ENCODE measurements at regions not wholly inside any gene's neighbourhood (a gene's known extent, or its start where the extent isn't known, plus 50 kb on each side); places are given as distances from the start of the nearest gene placed in this dataset.

DNA sequence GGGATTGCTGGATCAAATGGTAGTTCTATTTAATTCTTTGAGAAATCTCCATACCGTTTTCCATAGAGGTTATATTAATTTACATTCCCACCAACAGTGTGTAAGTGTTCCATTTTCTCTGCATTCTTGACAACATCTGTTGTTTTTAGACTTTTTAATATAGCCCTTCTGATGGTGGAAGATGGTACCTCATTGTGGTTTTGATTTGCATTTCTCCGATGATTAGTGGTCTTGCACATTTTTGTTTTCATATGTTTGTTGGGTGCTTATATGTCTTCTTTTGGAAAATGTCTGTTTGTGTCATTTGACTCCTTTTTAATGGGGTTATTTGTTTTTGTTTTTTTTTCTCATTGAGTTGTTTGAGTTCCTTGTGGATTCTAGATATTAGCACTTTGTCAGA lies 75.3 kb upstream of the PUDP start:
- no peak for DNase-seq (ENCODE audit: low spot score)
- no peak for TF ChIP-seq CTCF (IDR thresholded peaks at IDR 0.05; ENCODE audit: extremely low read depth, missing control alignments)

DNA sequence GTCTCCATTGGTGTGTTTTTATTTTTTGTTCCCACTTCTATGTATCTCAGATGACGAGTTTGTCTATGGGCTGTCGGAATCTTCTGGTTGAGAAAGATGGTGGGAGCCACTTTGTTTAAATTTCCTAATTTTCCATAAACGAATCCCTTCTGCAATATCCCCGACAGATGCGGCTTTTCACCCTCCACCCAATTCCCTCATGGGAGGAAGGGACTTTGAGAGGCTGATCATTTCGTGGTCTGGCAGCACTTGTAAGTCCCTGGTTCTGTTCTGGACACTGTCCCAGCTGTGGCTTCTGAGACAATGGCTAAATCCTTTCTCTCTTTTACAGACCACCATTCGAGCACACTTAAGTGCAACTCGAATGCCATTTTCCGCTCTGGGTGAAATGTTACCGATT lies 72.2 kb upstream of the PUDP start:
- DNase-seq (ENCODE audit: low spot score) = no peak
- no peak for TF ChIP-seq CTCF (IDR thresholded peaks at IDR 0.05; ENCODE audit: extremely low read depth, missing control alignments)

- TF ChIP-seq CTCF (IDR thresholded peaks at IDR 0.05; ENCODE audit: extremely low read depth, missing control alignments) = no peak
- DNase-seq (ENCODE audit: low spot score) = no peak
These were observed 71.3 kb upstream of the PUDP start for GRCh38 chrX:7219153-7219705.

- DNase-seq (ENCODE audit: low spot score) = no peak
- TF ChIP-seq CTCF (IDR thresholded peaks at IDR 0.05; ENCODE audit: extremely low read depth, missing control alignments) = no peak
These were observed 70.6 kb upstream of the PUDP start for GRCh38 chrX:7218321-7219152.

DNA sequence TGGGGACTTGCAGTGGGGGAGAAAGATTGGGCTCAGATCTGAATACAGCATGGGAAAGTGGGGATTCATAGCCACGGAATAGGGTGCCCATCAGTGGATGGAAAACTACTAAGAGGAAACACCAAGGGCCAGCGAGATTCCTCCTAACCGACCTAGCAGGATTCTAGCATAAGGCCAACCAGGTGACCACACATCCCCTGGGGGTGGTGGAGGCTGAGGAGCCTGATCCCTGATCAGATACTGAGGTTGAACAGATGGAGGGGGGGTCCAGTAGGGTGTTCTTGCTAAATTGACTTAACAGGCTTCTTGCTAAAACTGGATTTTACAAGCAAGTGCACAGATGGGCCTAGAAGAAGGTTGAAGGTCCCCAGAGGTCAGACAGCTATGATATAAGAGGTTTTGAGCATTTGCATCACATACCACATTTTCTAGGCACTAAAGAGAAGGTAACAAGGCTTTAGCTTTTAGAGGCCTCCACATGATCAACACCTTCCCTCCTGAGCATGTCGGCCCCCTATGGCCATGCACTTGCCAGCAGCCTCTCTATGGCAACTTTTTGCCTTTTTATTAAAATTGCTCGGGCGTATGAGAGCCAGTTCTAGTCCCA lies 69.1 kb upstream of the PUDP start:
- TF ChIP-seq CTCF (IDR thresholded peaks at IDR 0.05; ENCODE audit: extremely low read depth, missing control alignments) = no peak
- no peak for DNase-seq (ENCODE audit: low spot score)

DNA sequence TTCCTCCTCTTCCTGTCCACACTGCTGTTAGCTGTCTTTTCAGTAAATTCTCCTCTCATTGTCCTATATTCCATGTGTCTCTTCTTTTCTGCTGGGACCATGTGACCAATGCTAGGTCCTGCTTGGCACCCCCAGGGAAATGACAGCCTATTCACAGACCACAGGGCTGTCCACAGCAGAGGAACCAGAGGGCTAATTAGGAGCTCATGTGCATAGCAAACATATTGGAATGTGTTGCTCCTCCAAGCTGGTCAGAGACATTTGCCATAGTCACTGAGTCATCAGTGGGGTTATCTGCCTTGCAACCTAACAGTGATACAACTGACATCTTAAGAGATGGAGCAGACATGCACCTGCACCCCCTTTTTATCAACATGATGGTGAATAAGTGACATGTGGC lies 67.9 kb upstream of the PUDP start:
- no peak for TF ChIP-seq CTCF (IDR thresholded peaks at IDR 0.05; ENCODE audit: extremely low read depth, missing control alignments)
- DNase-seq (ENCODE audit: low spot score) = no peak

GRCh38 chrX:7214251-7214650 lies 66.3 kb upstream of the PUDP start:
- no peak for TF ChIP-seq CTCF (IDR thresholded peaks at IDR 0.05; ENCODE audit: extremely low read depth, missing control alignments)
- no peak for DNase-seq (ENCODE audit: low spot score)
